SK-N-SH (cell line): ENCODE measurements at regions not wholly inside any gene's neighbourhood (a gene's known extent, or its start where the extent isn't known, plus 50 kb on each side); places are given as distances from the start of the nearest gene placed in this dataset.

Source experiments
- POLR2AphosphoS5 ChIP-seq: IDR thresholded peaks from 2 replicates; pipeline ENCODE4 v1.6.1; 2012; ENCODE audit warnings: low read depth, low read length
- SIN3A ChIP-seq: IDR thresholded peaks from 2 replicates; pipeline ENCODE4 v1.6.1; 2012; ENCODE audit warnings: low read depth, mild to moderate bottlenecking, low read length, moderate library complexity, borderline replicate concordance
- TCF12 ChIP-seq: IDR thresholded peaks from 2 replicates; pipeline ENCODE4 v1.4.0; 2012
- USF1 ChIP-seq: IDR thresholded peaks from 2 replicates; pipeline ENCODE4 v1.4.0; 2012; ENCODE audit warnings: low read depth, borderline replicate concordance
- USF2 ChIP-seq: fragments of 150-350 bp; IDR thresholded peaks from 2 replicates; pipeline ENCODE4 v1.6.1; 2017; ENCODE audit warnings: antibody characterized with exemption, low read length, low read depth, borderline replicate concordance
- TF ChIP-seq, protein P1 (sequence below): IDR thresholded peaks from 2 replicates; pipeline ENCODE4 v1.4.0; 2012; ENCODE audit warnings: low read depth, borderline replicate concordance
- TF ChIP-seq, protein P2 (sequence below): fragments of 200-600 bp; sonication (generic); IDR thresholded peaks from 2 replicates; pipeline ENCODE4 v1.6.1; 2017; ENCODE audit warnings: antibody characterized with exemption, mild to moderate bottlenecking, moderate library complexity

GRCh38 chr12:17572250-17572649 lies 517.7 kb downstream of the RERGL start:
- TF ChIP-seq POLR2AphosphoS5 (no peak), USF1 (no peak), TCF12 (no peak), USF2 (no peak), SIN3A (no peak)
- TF ChIP-seq, protein P1, sequence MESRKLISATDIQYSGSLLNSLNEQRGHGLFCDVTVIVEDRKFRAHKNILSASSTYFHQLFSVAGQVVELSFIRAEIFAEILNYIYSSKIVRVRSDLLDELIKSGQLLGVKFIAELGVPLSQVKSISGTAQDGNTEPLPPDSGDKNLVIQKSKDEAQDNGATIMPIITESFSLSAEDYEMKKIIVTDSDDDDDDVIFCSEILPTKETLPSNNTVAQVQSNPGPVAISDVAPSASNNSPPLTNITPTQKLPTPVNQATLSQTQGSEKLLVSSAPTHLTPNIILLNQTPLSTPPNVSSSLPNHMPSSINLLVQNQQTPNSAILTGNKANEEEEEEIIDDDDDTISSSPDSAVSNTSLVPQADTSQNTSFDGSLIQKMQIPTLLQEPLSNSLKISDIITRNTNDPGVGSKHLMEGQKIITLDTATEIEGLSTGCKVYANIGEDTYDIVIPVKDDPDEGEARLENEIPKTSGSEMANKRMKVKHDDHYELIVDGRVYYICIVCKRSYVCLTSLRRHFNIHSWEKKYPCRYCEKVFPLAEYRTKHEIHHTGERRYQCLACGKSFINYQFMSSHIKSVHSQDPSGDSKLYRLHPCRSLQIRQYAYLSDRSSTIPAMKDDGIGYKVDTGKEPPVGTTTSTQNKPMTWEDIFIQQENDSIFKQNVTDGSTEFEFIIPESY, result no peak
- TF ChIP-seq, protein P2, sequence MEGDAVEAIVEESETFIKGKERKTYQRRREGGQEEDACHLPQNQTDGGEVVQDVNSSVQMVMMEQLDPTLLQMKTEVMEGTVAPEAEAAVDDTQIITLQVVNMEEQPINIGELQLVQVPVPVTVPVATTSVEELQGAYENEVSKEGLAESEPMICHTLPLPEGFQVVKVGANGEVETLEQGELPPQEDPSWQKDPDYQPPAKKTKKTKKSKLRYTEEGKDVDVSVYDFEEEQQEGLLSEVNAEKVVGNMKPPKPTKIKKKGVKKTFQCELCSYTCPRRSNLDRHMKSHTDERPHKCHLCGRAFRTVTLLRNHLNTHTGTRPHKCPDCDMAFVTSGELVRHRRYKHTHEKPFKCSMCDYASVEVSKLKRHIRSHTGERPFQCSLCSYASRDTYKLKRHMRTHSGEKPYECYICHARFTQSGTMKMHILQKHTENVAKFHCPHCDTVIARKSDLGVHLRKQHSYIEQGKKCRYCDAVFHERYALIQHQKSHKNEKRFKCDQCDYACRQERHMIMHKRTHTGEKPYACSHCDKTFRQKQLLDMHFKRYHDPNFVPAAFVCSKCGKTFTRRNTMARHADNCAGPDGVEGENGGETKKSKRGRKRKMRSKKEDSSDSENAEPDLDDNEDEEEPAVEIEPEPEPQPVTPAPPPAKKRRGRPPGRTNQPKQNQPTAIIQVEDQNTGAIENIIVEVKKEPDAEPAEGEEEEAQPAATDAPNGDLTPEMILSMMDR, result no peak
